MM.1S (cell line): ENCODE measurements at regions not wholly inside any gene's neighbourhood (a gene's known extent, or its start where the extent isn't known, plus 50 kb on each side); places are given as distances from the start of the nearest gene placed in this dataset.

Experiments used
- DNase-seq: peaks from one replicate; pipeline ENCODE4 v3.0.0-alpha.2; 2015
- H2AFZ ChIP-seq: fragments of 300-600 bp; sonication (generic); 2 replicates; pipeline ENCODE4 v1.6.0; 2016; ENCODE audit warnings: antibody characterized with exemption, low read length
- H3F3A ChIP-seq: fragments of 300-600 bp; sonication (generic); 2 replicates; pipeline ENCODE4 v1.6.1; 2016; ENCODE audit warnings: mild to moderate bottlenecking, antibody characterized with exemption, low read length, moderate library complexity, mixed read lengths; ENCODE audit not compliant: insufficient read depth
- H3K27ac ChIP-seq: fragments of 300-600 bp; sonication (generic); 2 replicates; pipeline ENCODE4 v1.5.1; 2016; ENCODE audit warnings: mild to moderate bottlenecking, low read length
- H3K27me3 ChIP-seq: fragments of 300-600 bp; sonication (generic); replicated peaks from 2 replicates; pipeline ENCODE4 v1.6.0; 2016; ENCODE audit warnings: low read length; ENCODE audit not compliant: insufficient read depth
- H3K36me3 ChIP-seq: fragments of 300-600 bp; sonication (generic); replicated peaks from 2 replicates; pipeline ENCODE4 v1.6.1; 2016; ENCODE audit warnings: mild to moderate bottlenecking, low read length, mixed read lengths; ENCODE audit not compliant: insufficient read depth
- H3K4me1 ChIP-seq: fragments of 300-600 bp; sonication (generic); 2 replicates; pipeline ENCODE4 v1.6.1; 2016; ENCODE audit warnings: low read length, mixed read lengths
- H3K4me2 ChIP-seq: fragments of 300-600 bp; sonication (generic); 2 replicates; pipeline ENCODE4 v1.6.0; 2016; ENCODE audit warnings: low read depth, low read length
- H3K4me3 ChIP-seq: fragments of 300-600 bp; sonication (generic); 2 replicates; pipeline ENCODE4 v1.5.1; 2016; ENCODE audit warnings: low read length, mixed read lengths
- H3K79me2 ChIP-seq: fragments of 300-600 bp; sonication (generic); 2 replicates; pipeline ENCODE4 v1.6.1; 2016; ENCODE audit warnings: mixed run types, low read length, mixed read lengths
- H3K9ac ChIP-seq: fragments of 300-600 bp; sonication (generic); 2 replicates; pipeline ENCODE4 v1.6.1; 2016; ENCODE audit warnings: low read length, mixed read lengths
- H3K9me2 ChIP-seq: fragments of 300-600 bp; sonication (generic); replicated peaks from 2 replicates; pipeline ENCODE4 v1.6.1; 2016; ENCODE audit warnings: mild to moderate bottlenecking, low read length, mixed read lengths; ENCODE audit not compliant: insufficient read depth
- H3K9me3 ChIP-seq: fragments of 300-600 bp; sonication (generic); replicated peaks from 2 replicates; pipeline ENCODE4 v1.6.1; 2016; ENCODE audit warnings: mild to moderate bottlenecking, low read length, mixed read lengths; ENCODE audit not compliant: insufficient read depth
- H4K20me1 ChIP-seq: fragments of 300-600 bp; sonication (generic); 2 replicates; pipeline ENCODE4 v1.6.1; 2016; ENCODE audit warnings: mild to moderate bottlenecking, low read length, moderate library complexity, mixed read lengths; ENCODE audit not compliant: insufficient read depth
- EZH2 ChIP-seq: fragments of 300-600 bp; sonication (generic); optimal IDR thresholded peaks from 2 replicates; pipeline ENCODE3; 2017; ENCODE audit warnings: low read depth, mild to moderate bottlenecking, antibody characterized with exemption, low read length, mixed read lengths
- EZH2phosphoT487 ChIP-seq: fragments of 300-600 bp; sonication (generic); IDR thresholded peaks from 2 replicates; pipeline ENCODE4 v1.6.1; 2018; ENCODE audit warnings: antibody characterized with exemption, low read length
- TF ChIP-seq, protein P1 (sequence below): fragments of 300-600 bp; sonication (generic); IDR thresholded peaks from 2 replicates; pipeline ENCODE4 v1.5.1; 2016; ENCODE audit warnings: antibody characterized with exemption, low read length, mixed read lengths

DNA sequence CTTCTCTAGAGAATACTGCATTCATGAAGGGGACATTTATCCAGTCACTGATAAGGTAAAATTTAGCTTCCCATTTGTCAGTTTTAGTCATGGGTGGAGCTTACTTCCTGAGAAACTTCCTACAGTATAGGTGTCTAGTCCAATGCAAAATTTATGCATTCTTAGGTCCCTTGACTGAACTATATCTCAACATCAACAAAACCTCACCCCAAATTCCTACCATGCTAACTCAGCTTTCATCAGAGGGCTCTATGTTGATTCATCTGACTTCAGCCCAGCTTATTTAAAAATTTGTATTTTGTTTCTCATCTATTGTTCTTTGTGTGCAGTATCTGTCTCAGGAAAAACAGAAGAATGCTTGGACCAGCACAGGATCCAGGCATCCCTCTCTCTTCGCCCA, 296.4 kb upstream of the ACVR2A start:
- H2AFZ ChIP-seq: no peak overlapping the region
- no peaks in the 10 kb centered on the region for H3K9me3 ChIP-seq
- no peaks in the 10 kb centered on the region for H3K4me1 ChIP-seq
- H4K20me1 ChIP-seq: no peaks in the 10 kb centered on the region
- H3K36me3 ChIP-seq: no peaks in the 10 kb centered on the region
- DNase-seq: no peak
- H3K79me2 ChIP-seq: no peaks in the 10 kb centered on the region
- no peaks in the 10 kb centered on the region for H3F3A ChIP-seq
- H3K27me3 ChIP-seq: no peaks in the 10 kb centered on the region
- no peaks in the 10 kb centered on the region for H3K9me2 ChIP-seq
- TF ChIP-seq EZH2 (no peak), EZH2phosphoT487 (no peak)
- TF ChIP-seq, protein P1, sequence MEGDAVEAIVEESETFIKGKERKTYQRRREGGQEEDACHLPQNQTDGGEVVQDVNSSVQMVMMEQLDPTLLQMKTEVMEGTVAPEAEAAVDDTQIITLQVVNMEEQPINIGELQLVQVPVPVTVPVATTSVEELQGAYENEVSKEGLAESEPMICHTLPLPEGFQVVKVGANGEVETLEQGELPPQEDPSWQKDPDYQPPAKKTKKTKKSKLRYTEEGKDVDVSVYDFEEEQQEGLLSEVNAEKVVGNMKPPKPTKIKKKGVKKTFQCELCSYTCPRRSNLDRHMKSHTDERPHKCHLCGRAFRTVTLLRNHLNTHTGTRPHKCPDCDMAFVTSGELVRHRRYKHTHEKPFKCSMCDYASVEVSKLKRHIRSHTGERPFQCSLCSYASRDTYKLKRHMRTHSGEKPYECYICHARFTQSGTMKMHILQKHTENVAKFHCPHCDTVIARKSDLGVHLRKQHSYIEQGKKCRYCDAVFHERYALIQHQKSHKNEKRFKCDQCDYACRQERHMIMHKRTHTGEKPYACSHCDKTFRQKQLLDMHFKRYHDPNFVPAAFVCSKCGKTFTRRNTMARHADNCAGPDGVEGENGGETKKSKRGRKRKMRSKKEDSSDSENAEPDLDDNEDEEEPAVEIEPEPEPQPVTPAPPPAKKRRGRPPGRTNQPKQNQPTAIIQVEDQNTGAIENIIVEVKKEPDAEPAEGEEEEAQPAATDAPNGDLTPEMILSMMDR: no peak
- H3K9ac ChIP-seq: no peak overlapping the region
- no peak overlapping the region for H3K4me2 ChIP-seq
- H3K27ac ChIP-seq: no peak overlapping the region
- no peak overlapping the region for H3K4me3 ChIP-seq

DNA sequence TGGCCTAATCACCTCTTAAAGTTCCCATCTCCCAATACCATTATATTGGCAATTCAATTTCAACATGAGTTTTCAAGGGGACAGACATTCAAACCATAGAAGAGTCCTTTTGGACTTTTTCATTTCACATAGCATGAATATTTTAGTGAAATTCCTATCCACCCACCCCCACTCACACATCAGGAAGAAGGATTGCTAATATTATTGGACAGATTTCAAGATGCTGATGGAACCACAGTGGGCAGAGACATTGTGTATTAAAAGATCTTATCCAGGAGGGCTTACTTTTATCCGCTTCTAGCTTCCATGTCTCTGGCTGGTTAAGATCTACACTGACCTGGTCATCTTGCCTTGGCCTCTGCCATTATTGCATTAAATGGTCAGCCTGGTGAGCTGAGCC, 297.4 kb upstream of the ACVR2A start:
- no peaks in the 10 kb centered on the region for H3K36me3 ChIP-seq
- H3K79me2 ChIP-seq: no peaks in the 10 kb centered on the region
- H3K9me2 ChIP-seq: no peaks in the 10 kb centered on the region
- no peaks in the 10 kb centered on the region for H4K20me1 ChIP-seq
- H2AFZ ChIP-seq: no peak overlapping the region
- H3K9ac ChIP-seq: no peak overlapping the region
- no peaks in the 10 kb centered on the region for H3K27me3 ChIP-seq
- H3K4me2 ChIP-seq: no peak overlapping the region
- no peaks in the 10 kb centered on the region for H3K4me1 ChIP-seq
- no peaks in the 10 kb centered on the region for H3K9me3 ChIP-seq
- no peak overlapping the region for H3K4me3 ChIP-seq
- DNase-seq: no peak
- H3K27ac ChIP-seq: no peak overlapping the region
- no peaks in the 10 kb centered on the region for H3F3A ChIP-seq
- TF ChIP-seq, protein P1: no peak
- TF ChIP-seq EZH2phosphoT487 (no peak), EZH2 (no peak)

DNA sequence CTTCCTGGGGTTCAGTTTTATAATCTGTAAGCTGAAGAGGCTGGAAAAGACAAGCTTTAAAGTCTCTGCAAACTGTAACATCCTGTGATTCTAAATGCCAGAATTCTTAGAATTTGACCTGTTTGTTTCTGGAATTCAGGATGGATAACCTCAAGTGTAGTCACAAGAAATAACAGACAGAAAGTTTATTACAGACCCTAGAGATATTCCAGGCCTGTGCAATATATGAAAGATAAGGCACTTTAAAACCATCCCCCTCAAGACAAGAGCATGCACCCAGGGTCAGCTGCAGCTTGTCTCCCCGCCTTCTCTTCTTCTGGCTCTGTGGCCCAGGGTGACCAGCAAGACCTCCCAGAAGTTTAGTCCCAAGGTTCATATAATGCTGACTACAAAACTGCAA, 298.7 kb upstream of the ACVR2A start:
- no peaks in the 10 kb centered on the region for H3F3A ChIP-seq
- no peak overlapping the region for H3K9ac ChIP-seq
- H3K4me1 ChIP-seq: no peaks in the 10 kb centered on the region
- no peak overlapping the region for H3K27ac ChIP-seq
- H3K79me2 ChIP-seq: no peaks in the 10 kb centered on the region
- H3K4me2 ChIP-seq: no peak overlapping the region
- no peak for DNase-seq
- H3K36me3 ChIP-seq: no peaks in the 10 kb centered on the region
- no peaks in the 10 kb centered on the region for H3K9me3 ChIP-seq
- no peaks in the 10 kb centered on the region for H3K9me2 ChIP-seq
- TF ChIP-seq, protein P1: no peak
- no peak for TF ChIP-seq EZH2
- TF ChIP-seq EZH2phosphoT487: no peak
- H3K27me3 ChIP-seq: no peaks in the 10 kb centered on the region
- no peak overlapping the region for H3K4me3 ChIP-seq
- H4K20me1 ChIP-seq: no peaks in the 10 kb centered on the region
- no peak overlapping the region for H2AFZ ChIP-seq

DNA sequence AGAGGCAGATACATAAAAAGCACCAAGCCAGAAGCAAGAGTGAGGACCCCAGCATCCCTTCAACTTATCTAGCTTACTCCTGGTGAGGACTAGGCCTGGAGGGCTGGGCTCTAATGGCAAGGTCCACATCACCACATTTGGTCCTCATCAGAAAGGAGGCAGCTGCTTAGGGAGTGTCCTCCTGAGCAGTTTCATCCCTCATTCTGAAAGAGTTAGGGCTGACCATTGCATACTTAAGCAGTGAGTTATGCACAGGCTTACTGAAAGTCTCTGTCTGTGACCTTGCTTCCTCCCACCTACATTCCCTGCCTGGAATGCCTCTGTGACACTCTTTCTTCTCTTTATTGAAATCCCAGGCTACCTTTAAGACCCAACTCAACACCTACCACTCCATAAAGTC, 301.8 kb upstream of the ACVR2A start:
- no peaks in the 10 kb centered on the region for H3K9me3 ChIP-seq
- no peaks in the 10 kb centered on the region for H3K27me3 ChIP-seq
- H2AFZ ChIP-seq: no peak overlapping the region
- no peaks in the 10 kb centered on the region for H3K79me2 ChIP-seq
- no peak for TF ChIP-seq EZH2
- TF ChIP-seq EZH2phosphoT487: no peak
- TF ChIP-seq, protein P1: no peak
- no peaks in the 10 kb centered on the region for H3K36me3 ChIP-seq
- H3K4me1 ChIP-seq: no peaks in the 10 kb centered on the region
- no peak overlapping the region for H3K4me2 ChIP-seq
- no peaks in the 10 kb centered on the region for H3F3A ChIP-seq
- H3K4me3 ChIP-seq: no peak overlapping the region
- H3K9me2 ChIP-seq: no peaks in the 10 kb centered on the region
- H3K9ac ChIP-seq: no peak overlapping the region
- no peak for DNase-seq
- no peaks in the 10 kb centered on the region for H4K20me1 ChIP-seq
- no peak overlapping the region for H3K27ac ChIP-seq
